ENCODE measurements at regions not wholly inside any gene's neighbourhood (a gene's known extent, or its start where the extent isn't known, plus 50 kb on each side); places are given as distances from the start of the nearest gene placed in this dataset.
"Not testable (repeated sequence)": the region's sequence is repeated elsewhere in the genome, so short reads cannot be mapped to it uniquely, and the experiment has no call there.

DNA sequence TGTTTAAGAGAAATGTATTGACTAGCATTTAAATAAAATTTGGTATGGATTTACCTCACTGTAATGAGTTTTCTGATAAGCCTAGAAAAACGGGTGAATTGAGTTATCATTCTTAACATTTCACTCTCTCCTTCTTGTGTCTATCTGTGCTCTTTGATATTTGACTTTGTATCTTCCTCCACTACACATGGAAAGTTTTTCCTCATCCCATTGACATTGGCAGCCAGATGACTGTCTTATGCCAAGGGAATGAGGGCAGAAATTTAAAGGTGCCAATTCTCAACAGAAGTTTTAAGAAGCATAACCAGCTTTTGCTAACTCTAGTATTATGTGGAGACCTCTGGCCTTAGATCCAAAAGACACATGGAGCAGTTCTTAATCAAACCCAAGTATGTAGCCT lies 376.6 kb downstream of the DSEL start:
- no peak overlapping the region for H3K4me3 ChIP-seq (ENCODE audit: low read length)
- DNase-seq (ENCODE audit: low read depth), result no peak
- no peak for TF ChIP-seq CTCF (conservative IDR thresholded peaks at IDR 0.05; ENCODE audit: low read depth, low read length)

DNA sequence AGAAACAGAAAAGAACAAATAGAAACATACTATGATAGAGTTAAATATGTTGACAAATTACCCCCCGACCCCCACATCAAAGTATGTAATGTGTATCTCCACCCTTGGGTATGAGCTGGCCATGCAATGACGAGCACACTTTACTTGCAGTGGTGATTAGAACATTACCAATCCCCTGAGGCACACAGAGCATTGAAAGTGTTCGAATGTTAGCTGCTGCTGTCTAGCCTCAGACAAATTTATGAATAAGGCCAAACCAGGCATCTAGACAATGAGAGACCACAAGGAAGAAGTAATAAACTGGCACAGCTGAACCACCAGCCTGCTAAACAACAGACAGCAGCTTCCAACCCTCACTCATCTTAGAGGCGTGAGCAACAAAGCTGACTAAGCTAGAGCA lies 380.5 kb downstream of the DSEL start:
- DNase-seq (ENCODE audit: low read depth), result no peak
- no peak for TF ChIP-seq CTCF (conservative IDR thresholded peaks at IDR 0.05; ENCODE audit: low read depth, low read length)
- no peak overlapping the region for H3K4me3 ChIP-seq (ENCODE audit: low read length)

DNA sequence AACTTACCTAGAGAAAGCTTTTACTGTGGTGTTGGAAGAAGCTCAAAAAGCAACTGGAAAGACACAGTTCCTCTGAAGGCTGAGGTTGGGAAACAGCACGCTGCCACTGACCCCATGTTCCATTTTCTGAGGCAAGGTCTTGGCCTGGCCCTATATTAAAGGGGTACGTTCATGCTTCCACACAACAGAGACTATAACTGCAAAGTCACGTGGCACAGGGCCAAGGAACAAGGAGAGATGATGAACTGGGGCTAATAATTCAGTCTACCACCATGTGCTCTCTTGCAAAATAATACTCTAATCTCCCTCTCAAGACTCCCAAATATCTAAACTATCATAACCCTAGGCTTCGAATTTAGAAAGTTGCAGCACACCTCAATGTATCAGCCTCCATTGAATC lies 381.6 kb downstream of the DSEL start:
- TF ChIP-seq CTCF (conservative IDR thresholded peaks at IDR 0.05; ENCODE audit: low read depth, low read length), result no peak
- no peak for DNase-seq (ENCODE audit: low read depth)
- H3K4me3 ChIP-seq (ENCODE audit: low read length), result no peak overlapping the region

DNA sequence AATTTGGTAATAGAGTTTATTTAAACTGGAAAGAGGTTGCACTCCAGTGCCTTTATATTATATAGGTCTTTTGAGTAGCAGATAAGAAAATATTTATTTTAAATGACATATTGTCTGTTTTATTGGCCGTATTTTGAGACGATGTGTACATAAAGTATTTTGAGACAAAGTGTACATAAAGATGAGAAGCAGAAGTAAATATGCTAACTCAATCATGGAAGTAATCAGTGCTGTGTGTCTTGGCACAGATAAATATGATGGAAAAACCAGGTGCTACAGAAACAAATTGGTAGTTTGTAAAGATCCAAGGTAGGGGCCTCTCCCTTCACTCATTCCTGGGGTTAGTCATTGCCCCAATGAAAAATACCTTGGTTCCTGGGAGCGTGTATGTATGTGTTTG lies 382.9 kb downstream of the DSEL start:
- H3K4me3 ChIP-seq (ENCODE audit: low read length), result no peak overlapping the region
- no peak for DNase-seq (ENCODE audit: low read depth)
- TF ChIP-seq CTCF (conservative IDR thresholded peaks at IDR 0.05; ENCODE audit: low read depth, low read length), result no peak

- H3K4me3 ChIP-seq (ENCODE audit: low read length), result no peak overlapping the region
- no peak for DNase-seq (ENCODE audit: low read depth)
- TF ChIP-seq CTCF (conservative IDR thresholded peaks at IDR 0.05; ENCODE audit: low read depth, low read length), result no peak
These were observed 383.6 kb downstream of the DSEL start for GRCh38 chr18:67132919-67133318.

DNA sequence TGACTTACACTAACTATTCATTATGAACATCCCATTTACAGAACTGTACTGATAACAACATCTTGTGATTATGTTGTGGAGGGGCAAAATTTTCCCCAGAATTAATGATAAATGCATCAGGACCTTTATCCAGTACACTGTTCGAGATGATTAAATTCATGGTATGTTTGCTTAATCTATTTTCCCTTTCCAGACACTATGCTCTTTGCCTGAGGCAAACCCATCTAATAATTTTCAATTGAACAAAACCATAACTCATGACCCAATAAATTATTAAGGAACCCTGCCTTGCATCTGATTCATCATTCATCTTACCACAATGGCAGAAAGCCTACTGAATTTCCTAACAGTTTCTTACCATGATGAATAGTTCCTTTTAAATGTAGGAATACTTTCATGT lies 385.0 kb downstream of the DSEL start:
- DNase-seq (ENCODE audit: low read depth), result no peak
- no peak for TF ChIP-seq CTCF (conservative IDR thresholded peaks at IDR 0.05; ENCODE audit: low read depth, low read length)
- no peak overlapping the region for H3K4me3 ChIP-seq (ENCODE audit: low read length)

- H3K4me3 ChIP-seq (ENCODE audit: low read length); DNase-seq (ENCODE audit: low read depth): not testable (repeated sequence)
These were observed 389.8 kb downstream of the DSEL start for GRCh38 chr18:67126751-67127150.

DNA sequence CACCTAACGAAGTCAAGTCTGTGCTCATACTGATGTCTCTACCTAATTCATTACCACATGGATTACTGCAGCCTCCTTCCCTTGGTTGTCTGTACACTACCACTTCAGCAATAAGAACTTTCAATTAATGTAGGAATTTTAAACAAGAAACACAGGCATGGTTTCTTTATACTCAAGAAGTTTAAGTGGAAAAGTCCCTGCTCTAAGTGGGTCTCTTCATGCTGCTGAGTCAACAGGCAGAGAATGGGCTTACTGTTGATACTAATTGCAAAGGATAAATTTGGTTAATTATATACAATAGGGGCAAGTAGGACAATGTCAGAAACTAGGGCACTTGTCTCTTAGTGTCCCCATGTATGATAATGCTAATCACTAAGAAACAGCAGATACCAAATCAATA lies 392.6 kb downstream of the DSEL start:
- no peak for DNase-seq (ENCODE audit: low read depth)
- no peak overlapping the region for H3K4me3 ChIP-seq (ENCODE audit: low read length)
- TF ChIP-seq CTCF (conservative IDR thresholded peaks at IDR 0.05; ENCODE audit: low read depth, low read length), result no peak
